ENCODE measurements at regions not wholly inside any gene's neighbourhood (a gene's known extent, or its start where the extent isn't known, plus 50 kb on each side); places are given as distances from the start of the nearest gene placed in this dataset.
"Not testable (repeated sequence)": the region's sequence is repeated elsewhere in the genome, so short reads cannot be mapped to it uniquely, and the experiment has no call there.

GRCh38 chr10:62937674-62938073, 121.5 kb upstream of the EGR2 start:
- Mint-ChIP-seq H3K4me3 (no peak overlapping the region), H3K27me3 (peaks cover 6% of the 10 kb centered on the region), H3K4me1 (no peaks in the 10 kb centered on the region), H3K27ac (no peak overlapping the region), H3K36me3 (no peaks in the 10 kb centered on the region), H3K9me3 (no peaks in the 10 kb centered on the region)
- ATAC-seq (ENCODE audit: low read depth) (no peak), DNase-seq (ENCODE audit: low spot score in 2 of 2) (no peak)

GRCh38 chr10:62935022-62935421, 118.9 kb upstream of the EGR2 start:
- DNase-seq (ENCODE audit: low spot score in 2 of 2) (no peak), ATAC-seq (ENCODE audit: low read depth) (no peak)
- H3K27me3 Mint-ChIP-seq, result peaks cover 6% of the 10 kb centered on the region
- H3K4me3 Mint-ChIP-seq, result no peak overlapping the region
- H3K27ac Mint-ChIP-seq, result no peak overlapping the region
- H3K4me1 Mint-ChIP-seq, result no peaks in the 10 kb centered on the region
- H3K36me3 Mint-ChIP-seq, result no peaks in the 10 kb centered on the region
- no peaks in the 10 kb centered on the region for H3K9me3 Mint-ChIP-seq

GRCh38 chr10:62934258-62934657, 118.1 kb upstream of the EGR2 start:
- no peaks in the 10 kb centered on the region for H3K36me3 Mint-ChIP-seq
- no peak overlapping the region for H3K4me3 Mint-ChIP-seq
- ATAC-seq (ENCODE audit: low read depth) (no peak), DNase-seq (ENCODE audit: low spot score in 2 of 2) (no peak)
- no peak overlapping the region for H3K27ac Mint-ChIP-seq
- peaks cover 6% of the 10 kb centered on the region for H3K27me3 Mint-ChIP-seq
- H3K4me1 Mint-ChIP-seq, result no peaks in the 10 kb centered on the region
- no peaks in the 10 kb centered on the region for H3K9me3 Mint-ChIP-seq

GRCh38 chr10:62928763-62929162, 112.6 kb upstream of the EGR2 start:
- DNase-seq (ENCODE audit: low spot score in 2 of 2); H3K27ac Mint-ChIP-seq; H3K36me3 Mint-ChIP-seq; ATAC-seq (ENCODE audit: low read depth); H3K4me3 Mint-ChIP-seq; H3K9me3 Mint-ChIP-seq; H3K27me3 Mint-ChIP-seq; H3K4me1 Mint-ChIP-seq: not testable (repeated sequence)

- Mint-ChIP-seq H3K36me3 (no peaks in the 10 kb centered on the region), H3K27ac (no peak overlapping the region), H3K4me3 (no peak overlapping the region), H3K4me1 (no peaks in the 10 kb centered on the region), H3K27me3 (peaks cover 2% of the 10 kb centered on the region), H3K9me3 (no peaks in the 10 kb centered on the region)
- ATAC-seq (ENCODE audit: low read depth) (no peak), DNase-seq (ENCODE audit: low spot score in 2 of 2) (no peak)
Measured at GRCh38 chr10:62926407-62926806, 110.2 kb upstream of the EGR2 start.

GRCh38 chr10:62924344-62924748, 108.2 kb upstream of the EGR2 start:
- no peak overlapping the region for H3K4me3 Mint-ChIP-seq
- DNase-seq (ENCODE audit: low spot score in 2 of 2) (no peak), ATAC-seq (ENCODE audit: low read depth) (no peak)
- H3K27ac Mint-ChIP-seq, result no peak overlapping the region
- H3K9me3 Mint-ChIP-seq, result no peaks in the 10 kb centered on the region
- H3K27me3 Mint-ChIP-seq, result peaks cover 2% of the 10 kb centered on the region
- H3K36me3 Mint-ChIP-seq, result no peaks in the 10 kb centered on the region
- H3K4me1 Mint-ChIP-seq, result no peaks in the 10 kb centered on the region

- Mint-ChIP-seq H3K27ac (no peak overlapping the region), H3K4me1 (peaks cover 8% of the 10 kb centered on the region), H3K9me3 (no peaks in the 10 kb centered on the region), H3K4me3 (no peak overlapping the region), H3K27me3 (peaks cover 2% of the 10 kb centered on the region), H3K36me3 (no peaks in the 10 kb centered on the region)
- DNase-seq (ENCODE audit: low spot score in 2 of 2) (no peak), ATAC-seq (ENCODE audit: low read depth) (no peak)
Measured at GRCh38 chr10:62919776-62920175, 103.6 kb upstream of the EGR2 start.

- no peak overlapping the region for H3K27ac Mint-ChIP-seq
- ATAC-seq (ENCODE audit: low read depth) (no peak), DNase-seq (ENCODE audit: low spot score in 2 of 2) (no peak)
- no peaks in the 10 kb centered on the region for H3K36me3 Mint-ChIP-seq
- peaks cover 1% of the 10 kb centered on the region for H3K9me3 Mint-ChIP-seq
- peaks cover 2% of the 10 kb centered on the region for H3K27me3 Mint-ChIP-seq
- no peak overlapping the region for H3K4me3 Mint-ChIP-seq
- peaks cover 20% of the 10 kb centered on the region for H3K4me1 Mint-ChIP-seq
Measured at GRCh38 chr10:62917475-62918238, 101.5 kb upstream of the EGR2 start.

- H3K4me1 Mint-ChIP-seq, result peaks cover 23% of the 10 kb centered on the region
- peaks cover 1% of the 10 kb centered on the region for H3K9me3 Mint-ChIP-seq
- DNase-seq (ENCODE audit: low spot score in 2 of 2), result no peak
- no peak overlapping the region for H3K27ac Mint-ChIP-seq
- H3K36me3 Mint-ChIP-seq, result no peaks in the 10 kb centered on the region
- no peak for ATAC-seq (ENCODE audit: low read depth)
- no peak overlapping the region for H3K4me3 Mint-ChIP-seq
- no peaks in the 10 kb centered on the region for H3K27me3 Mint-ChIP-seq
Measured at GRCh38 chr10:62916141-62916603, 100.0 kb upstream of the EGR2 start.

- H3K9me3 Mint-ChIP-seq, result peaks cover 1% of the 10 kb centered on the region
- H3K4me1 Mint-ChIP-seq, result peaks cover 23% of the 10 kb centered on the region
- no peaks in the 10 kb centered on the region for H3K36me3 Mint-ChIP-seq
- H3K27ac Mint-ChIP-seq, result no peak overlapping the region
- DNase-seq (ENCODE audit: low spot score in 2 of 2), result no peak
- no peak for ATAC-seq (ENCODE audit: low read depth)
- no peaks in the 10 kb centered on the region for H3K27me3 Mint-ChIP-seq
- H3K4me3 Mint-ChIP-seq, result no peak overlapping the region
Measured at GRCh38 chr10:62915158-62915557, 99.0 kb upstream of the EGR2 start.

- ATAC-seq (ENCODE audit: low read depth) (peak; percentile 62), DNase-seq (ENCODE audit: low spot score in 2 of 2) (no peak)
- Mint-ChIP-seq H3K4me3 (no peak overlapping the region), H3K4me1 (peaks cover 24% of the 10 kb centered on the region), H3K9me3 (peaks cover 1% of the 10 kb centered on the region), H3K27me3 (no peaks in the 10 kb centered on the region), H3K27ac (no peak overlapping the region), H3K36me3 (no peaks in the 10 kb centered on the region)
Measured at GRCh38 chr10:62912086-62912485, 95.9 kb upstream of the EGR2 start.

- ATAC-seq (ENCODE audit: low read depth), result no peak
- Mint-ChIP-seq H3K4me3 (peak overlapping the region; percentile 53), H3K4me1 (peaks cover 24% of the 10 kb centered on the region), H3K36me3 (no peaks in the 10 kb centered on the region), H3K27me3 (no peaks in the 10 kb centered on the region), H3K9me3 (peaks cover 1% of the 10 kb centered on the region), H3K27ac (no peak overlapping the region)
- no peak for DNase-seq (ENCODE audit: low spot score in 2 of 2)
Measured at GRCh38 chr10:62911210-62911963, 95.2 kb upstream of the EGR2 start.

GRCh38 chr10:62907470-62908212, 91.5 kb upstream of the EGR2 start:
- no peak for DNase-seq (ENCODE audit: low spot score in 2 of 2)
- no peak overlapping the region for H3K27ac Mint-ChIP-seq
- H3K4me3 Mint-ChIP-seq, result no peak overlapping the region
- no peak for ATAC-seq (ENCODE audit: low read depth)
- H3K9me3 Mint-ChIP-seq, result peaks cover 2% of the 10 kb centered on the region
- H3K4me1 Mint-ChIP-seq, result peaks cover 14% of the 10 kb centered on the region
- no peaks in the 10 kb centered on the region for H3K36me3 Mint-ChIP-seq
- H3K27me3 Mint-ChIP-seq, result no peaks in the 10 kb centered on the region

- Mint-ChIP-seq H3K4me1 (peaks cover 10% of the 10 kb centered on the region), H3K9me3 (peaks cover 2% of the 10 kb centered on the region), H3K27ac (no peak overlapping the region), H3K36me3 (no peaks in the 10 kb centered on the region), H3K4me3 (no peak overlapping the region), H3K27me3 (no peaks in the 10 kb centered on the region)
- no peak for ATAC-seq (ENCODE audit: low read depth)
- no peak for DNase-seq (ENCODE audit: low spot score in 2 of 2)
Measured at GRCh38 chr10:62904281-62904875, 88.2 kb upstream of the EGR2 start.
